ENCODE measurements at regions not wholly inside any gene's neighbourhood (a gene's known extent, or its start where the extent isn't known, plus 50 kb on each side); places are given as distances from the start of the nearest gene placed in this dataset.

- TF ChIP-seq POLR2A (IDR thresholded peaks at IDR 0.05) (no peak), CTCF (IDR thresholded peaks at IDR 0.05) (no peak)
These were observed 207.9 kb downstream of the NXNL2 start for GRCh38 chr9:88742905-88743304.

Data from lower leg skin (tissue), 3 donors.